HG02852 (cell line): ENCODE measurements at regions not wholly inside any gene's neighbourhood (a gene's known extent, or its start where the extent isn't known, plus 50 kb on each side); places are given as distances from the start of the nearest gene placed in this dataset.
"Not testable (repeated sequence)": the region's sequence is repeated elsewhere in the genome, so short reads cannot be mapped to it uniquely, and the experiment has no call there.

Experiments
- ATAC-seq: cut with Tn5 transposase; IDR thresholded peaks from one replicate; pipeline ENCODE4 v1.9.1; 2021; ENCODE audit warnings: mild to moderate bottlenecking, moderate library complexity; ENCODE audit not compliant: unreplicated experiment

DNA sequence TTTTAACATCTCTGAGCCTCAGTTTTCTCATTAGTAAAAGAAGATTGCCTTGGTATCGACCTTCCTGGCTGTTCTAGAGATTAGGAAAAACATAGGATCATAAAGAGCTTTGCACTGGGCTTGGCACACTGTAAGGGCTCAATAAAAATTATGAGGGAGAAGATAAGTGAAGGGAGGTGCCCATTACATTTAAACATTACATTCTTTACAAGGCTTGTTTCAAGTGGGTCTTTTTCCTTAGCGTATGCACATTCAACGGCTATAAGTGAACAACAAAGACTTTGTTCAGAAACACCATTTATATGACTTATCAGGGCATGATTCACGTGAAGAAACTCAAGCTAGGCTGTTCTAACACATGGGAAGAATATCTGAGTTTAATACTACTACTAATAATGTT lies 351.9 kb upstream of the NPVF start:
- no peak for ATAC-seq

DNA sequence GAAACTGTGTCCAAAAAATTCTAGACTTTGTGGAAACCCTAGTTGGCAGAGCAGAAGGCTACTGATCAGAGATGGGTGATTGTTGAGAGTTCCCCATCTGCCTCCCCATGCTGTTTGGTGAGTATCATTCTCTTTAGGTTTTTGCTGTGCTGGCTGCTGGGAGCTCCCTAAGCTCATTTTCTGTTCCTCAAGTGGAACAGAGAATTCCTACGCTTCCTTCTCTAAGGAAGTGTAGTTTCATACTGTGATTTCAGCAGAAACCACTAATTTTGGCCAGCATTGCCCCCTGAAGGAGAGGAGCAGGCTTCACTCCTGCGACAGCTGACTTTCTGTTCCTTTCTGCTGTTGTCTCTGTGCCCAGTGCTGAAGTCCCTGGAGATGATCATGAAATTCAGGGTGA lies 355.3 kb upstream of the NPVF start:
- ATAC-seq: no peak

DNA sequence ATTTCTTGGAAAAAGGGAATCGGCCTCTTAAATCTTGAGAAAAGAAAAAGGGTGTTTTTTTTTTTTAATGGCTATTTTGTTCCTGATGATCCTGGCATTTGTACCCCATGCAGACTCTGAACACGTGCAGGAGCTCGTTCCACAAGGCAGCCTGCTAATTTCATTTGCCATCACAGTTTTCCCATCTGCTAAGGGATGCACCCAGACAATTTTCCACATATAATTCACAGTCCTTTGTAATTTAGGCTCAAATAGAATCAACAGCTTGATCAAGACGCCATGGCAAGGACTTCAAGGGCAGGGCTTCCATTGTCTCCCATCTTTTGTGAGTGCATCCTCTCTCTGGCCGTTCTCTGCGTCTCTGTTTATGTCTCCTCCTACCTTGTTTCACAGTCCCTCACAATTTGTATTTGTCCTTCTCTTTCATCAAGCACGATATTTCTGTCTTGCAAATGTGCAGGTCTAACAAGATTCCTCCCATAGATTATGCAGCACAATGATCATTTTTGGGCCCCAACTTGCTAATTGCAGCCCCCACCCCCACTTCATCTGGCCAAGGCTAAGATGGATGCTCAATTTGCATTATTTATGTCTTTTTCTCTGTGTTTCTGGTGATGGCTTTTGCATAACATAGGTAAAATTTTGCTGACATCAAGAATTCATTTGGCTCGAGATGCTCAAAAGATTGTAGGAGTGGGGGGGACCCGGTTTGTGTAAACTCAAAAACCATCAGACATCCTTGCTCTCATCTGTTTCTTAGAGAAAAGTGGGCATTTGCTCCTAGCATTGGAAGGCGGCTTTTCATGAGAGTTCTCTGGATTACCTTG lies 356.0 kb upstream of the NPVF start:
- ATAC-seq: no peak

- no peak for ATAC-seq
Observed at GRCh38 chr7:25586513-25586912, 358.2 kb upstream of the NPVF start.

GRCh38 chr7:25594122-25594521 lies 365.8 kb upstream of the NPVF start:
- no peak for ATAC-seq

DNA sequence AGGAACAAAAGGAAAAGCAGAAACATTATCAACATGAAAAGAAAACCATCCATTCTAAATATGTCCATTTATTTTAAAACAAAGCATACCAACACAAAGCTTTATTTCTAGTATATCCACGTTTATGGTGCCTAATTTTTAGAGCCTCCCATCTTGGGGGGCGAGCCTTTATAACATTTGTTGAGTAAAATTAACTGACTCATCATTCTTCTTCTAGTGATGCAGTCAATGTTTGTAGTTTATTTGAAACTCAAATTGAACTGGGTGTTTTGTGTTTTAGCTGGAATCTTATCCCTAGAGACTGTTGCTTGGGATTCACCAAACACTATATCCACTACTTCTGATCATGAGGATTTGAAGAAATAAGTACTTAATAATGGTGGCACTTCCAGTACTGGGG lies 366.4 kb upstream of the NPVF start:
- no peak for ATAC-seq

DNA sequence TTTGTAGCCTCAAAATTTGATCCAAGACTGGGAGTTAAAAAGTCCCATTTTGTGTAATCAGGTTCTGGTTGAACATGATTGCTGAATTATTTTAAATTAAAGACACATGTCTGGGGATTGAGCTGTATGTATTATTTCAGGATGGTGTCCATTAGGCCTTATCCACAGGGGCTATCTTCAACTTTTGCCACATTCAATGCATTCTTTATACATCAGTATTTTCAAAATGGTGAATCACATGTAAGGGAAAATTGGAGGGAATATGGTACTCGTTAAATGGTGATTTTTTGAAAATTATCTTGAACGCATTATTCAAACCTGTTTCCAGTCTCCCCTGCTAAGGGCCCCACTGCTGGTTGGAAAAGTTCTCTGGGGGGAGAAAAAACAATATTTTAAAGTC lies 367.7 kb upstream of the NPVF start:
- no peak for ATAC-seq

DNA sequence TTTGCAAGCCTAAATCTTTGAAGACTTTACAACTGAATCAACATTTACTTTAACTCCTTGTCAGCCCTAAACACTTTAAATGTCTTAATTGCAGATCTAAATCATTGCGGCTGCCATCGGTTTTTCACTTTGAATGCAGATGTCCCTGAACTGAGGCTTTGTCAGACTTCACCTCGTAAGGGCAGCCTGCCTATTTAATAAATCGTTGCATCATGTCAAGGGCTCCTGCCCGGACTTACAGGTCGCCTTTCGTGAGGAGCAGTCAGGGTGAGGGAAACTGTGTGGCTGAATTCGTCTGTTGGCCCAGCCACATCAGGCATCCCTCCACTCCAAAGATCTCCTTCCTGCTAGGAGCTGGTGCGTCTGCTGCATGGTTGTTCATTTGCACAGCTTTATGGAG lies 368.2 kb upstream of the NPVF start:
- ATAC-seq: no peak

GRCh38 chr7:25597946-25598345 lies 369.7 kb upstream of the NPVF start:
- no peak for ATAC-seq

GRCh38 chr7:25598765-25599164 lies 370.5 kb upstream of the NPVF start:
- ATAC-seq: no peak

- ATAC-seq: no peak
Observed at GRCh38 chr7:25600262-25600920, 372.1 kb upstream of the NPVF start.

- not testable (repeated sequence) for ATAC-seq
Observed at GRCh38 chr7:25602730-25603426, 374.6 kb upstream of the NPVF start.

GRCh38 chr7:25603427-25603740 lies 375.1 kb upstream of the NPVF start:
- not testable (repeated sequence) for ATAC-seq

DNA sequence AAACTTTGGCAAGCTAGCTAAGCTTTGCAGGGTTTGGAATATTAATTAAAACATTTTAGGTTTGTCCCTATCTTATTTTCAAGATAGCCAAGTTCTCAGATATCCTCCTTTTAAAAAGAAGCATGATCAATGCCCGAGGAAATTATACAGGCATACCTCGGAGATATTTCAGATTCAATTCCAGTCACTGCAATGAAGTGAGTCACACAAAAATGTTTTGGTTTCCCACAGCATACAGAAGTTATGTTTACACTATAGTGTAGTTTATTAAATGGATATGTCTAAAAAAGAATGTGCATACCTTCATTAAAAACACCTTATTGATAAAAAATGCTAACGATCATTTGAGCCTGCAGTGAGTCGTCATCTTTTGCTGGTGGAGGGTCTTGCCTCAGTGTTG lies 382.9 kb upstream of the NPVF start:
- no peak for ATAC-seq

DNA sequence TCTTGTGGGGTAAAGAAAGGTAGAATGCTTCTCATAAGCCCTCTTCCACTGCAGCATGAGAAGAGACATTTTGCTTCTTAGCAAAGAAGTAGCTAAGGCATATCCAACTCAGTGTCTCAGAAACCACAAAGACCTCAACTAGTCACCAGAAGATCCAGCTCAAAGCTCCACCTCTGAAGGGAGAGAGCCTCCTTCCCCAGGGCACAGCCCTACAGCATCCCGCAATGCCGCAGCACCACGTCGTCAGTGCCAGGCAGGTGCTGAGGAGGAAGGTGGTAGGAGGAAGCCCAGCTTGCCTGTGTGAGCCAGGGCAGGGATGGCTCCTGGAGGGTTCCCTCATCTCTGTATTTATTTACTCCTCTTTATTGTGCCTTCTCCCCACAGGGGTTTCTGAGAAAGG lies 385.6 kb upstream of the NPVF start:
- ATAC-seq: no peak

GRCh38 chr7:25614415-25614814 lies 386.1 kb upstream of the NPVF start:
- no peak for ATAC-seq

DNA sequence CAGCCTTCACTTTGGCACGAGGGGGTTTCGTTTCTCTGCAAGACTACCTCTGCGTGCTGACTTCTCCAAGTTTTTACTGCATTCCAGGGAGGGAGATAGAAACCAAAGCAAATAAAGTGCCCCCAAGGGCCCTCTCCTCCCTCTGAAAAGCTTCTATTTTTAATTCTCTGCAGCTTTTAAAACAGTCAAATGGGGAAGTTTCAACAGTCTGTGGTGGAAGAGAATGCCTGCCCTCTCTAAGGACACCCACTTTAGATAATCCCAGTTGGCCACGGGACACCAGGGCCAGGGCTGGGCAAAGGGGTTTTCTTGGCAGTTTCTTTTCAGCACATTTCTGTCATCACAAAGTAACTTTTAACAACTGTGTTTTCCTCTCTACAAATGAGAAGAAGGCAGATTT lies 386.7 kb upstream of the NPVF start:
- no peak for ATAC-seq

DNA sequence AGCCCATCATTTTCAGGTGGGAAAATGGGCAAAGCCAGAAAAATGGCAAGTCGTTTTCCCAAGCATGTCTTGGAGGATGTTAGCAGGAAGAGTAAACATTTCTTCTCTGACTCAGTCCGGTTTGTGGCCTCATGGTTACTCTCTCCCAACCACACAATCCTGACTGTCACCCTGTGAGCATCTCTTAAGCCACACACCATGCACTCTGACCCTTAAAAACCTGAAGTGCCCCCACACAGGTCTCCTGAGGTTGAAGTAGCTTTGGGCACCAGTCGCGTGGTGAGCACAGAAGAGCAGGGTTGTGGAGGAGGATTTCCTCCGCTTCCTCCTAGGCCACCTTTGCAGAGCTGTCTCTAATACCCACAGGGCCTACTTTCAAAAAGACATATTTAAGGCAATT lies 387.3 kb upstream of the NPVF start:
- ATAC-seq: no peak

- no peak for ATAC-seq
Observed at GRCh38 chr7:25617214-25617613, 388.9 kb upstream of the NPVF start.

DNA sequence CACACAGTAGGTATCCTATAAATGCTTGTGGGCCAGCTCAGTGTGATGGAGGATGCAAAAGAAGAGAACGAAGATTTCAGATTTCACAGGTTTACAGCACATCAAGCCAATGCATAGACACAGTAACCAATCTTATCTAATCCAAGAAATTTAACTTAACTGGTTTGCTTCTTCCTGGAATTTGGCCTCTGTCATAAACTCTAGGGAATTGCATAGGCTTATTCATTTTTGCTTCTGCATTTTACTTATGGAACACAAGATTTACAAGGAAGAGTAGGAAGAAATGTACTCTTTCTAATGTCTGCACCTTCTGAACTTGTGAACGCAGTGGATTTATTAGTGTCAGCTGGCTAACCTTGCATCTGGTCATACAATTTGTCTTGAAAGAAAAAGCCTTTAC lies 389.4 kb upstream of the NPVF start:
- ATAC-seq: no peak

- no peak for ATAC-seq
Observed at GRCh38 chr7:25619381-25619780, 391.1 kb upstream of the NPVF start.
